Epidermal melanocyte (primary cell): ENCODE measurements at regions not wholly inside any gene's neighbourhood (a gene's known extent, or its start where the extent isn't known, plus 50 kb on each side); places are given as distances from the start of the nearest gene placed in this dataset.

Source experiments
- DNase-seq: peaks from one replicate; pipeline ENCODE4 v3.0.0; 2011; ENCODE audit warnings: low spot score; ENCODE audit not compliant: insufficient read length

DNA sequence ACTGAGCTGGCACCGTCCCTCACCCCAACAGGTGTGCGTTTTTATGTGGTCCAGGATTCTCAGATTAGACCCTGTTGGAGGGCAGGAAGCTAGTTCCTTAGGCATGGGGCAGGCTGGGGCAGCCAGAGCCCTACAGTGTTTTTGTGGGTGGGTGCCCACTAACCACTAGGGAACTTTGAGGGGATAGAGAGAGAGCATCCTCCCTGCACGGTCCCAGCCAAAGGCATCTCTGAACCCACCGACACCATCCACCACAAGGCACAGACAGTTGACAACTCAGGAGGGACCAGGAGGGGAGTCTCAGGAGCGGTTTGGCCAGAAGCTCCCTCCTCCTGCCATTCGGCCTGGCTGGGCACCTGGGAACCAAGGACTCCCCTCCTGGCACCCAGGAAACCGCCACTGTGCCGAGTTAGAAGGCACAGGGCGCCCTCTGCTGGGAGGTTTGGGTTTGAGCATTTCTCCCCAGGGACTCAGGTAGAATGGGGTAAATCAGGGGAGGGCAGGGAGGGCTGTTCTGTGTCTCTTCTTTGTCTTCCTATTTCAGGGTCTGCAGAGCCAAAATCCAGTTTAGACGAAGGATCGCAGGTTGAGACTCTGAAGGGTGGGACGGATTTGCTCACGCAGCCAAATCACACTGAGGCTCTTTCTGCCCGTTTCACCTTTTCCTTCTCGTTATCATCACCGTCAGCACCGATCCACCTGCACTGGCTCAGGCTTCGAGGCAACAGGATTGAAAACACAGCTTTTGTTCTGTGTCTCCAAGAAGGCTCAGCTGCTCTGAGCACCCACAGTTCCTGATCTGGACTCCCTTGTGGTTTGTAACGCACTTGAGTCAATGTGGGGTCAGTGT, 84.8 kb upstream of the COL13A1 start:
- no peak for DNase-seq

DNA sequence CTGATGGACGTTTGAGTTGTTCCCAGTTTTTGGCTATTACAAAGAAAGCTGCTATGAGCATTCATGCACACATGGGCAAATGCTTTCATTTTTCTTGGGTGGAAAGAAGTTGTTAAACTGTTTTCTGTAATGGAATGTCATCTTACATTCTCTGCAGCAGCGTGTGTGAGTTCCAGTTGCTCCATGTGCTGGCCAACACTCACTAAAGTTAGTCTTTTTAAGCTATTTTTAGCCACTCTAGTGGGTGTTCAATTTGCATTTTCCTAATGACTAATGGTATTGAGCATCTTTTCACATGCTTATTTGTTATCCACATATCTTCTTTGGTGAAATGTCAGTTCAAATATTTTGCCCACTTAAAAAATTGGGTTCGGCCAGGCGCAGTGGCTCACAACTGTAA, 82.8 kb upstream of the COL13A1 start:
- no peak for DNase-seq

DNA sequence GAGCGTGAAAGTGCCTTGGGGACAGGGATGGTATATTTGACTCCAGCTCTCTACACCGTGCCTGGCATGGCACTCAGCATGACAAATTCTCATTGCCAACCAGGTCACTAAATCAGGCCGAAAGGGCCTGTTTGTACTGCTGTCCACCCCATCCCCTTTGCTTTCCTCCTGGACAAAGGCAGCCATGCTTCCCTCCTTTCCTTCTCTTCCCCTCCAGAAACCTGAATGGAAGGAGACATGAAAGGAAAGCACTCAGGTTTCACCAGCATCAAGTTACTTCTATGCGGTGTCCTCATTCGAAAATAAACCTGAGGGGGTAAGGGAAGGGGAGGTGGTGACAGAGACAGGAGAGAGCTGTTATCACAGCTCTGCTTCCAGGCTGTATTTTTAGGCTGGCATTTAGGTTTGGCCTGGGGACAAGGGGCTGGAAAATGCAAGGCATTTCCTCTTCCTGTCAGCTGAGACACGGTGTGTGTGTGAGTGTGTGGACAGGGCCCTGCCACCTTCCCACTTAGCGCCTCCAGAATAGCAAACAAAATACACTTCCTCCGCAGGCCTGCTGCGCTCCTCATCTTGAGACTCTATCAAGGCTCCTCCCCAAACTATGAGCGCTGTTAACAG, 79.9 kb upstream of the COL13A1 start:
- no peak for DNase-seq

DNA sequence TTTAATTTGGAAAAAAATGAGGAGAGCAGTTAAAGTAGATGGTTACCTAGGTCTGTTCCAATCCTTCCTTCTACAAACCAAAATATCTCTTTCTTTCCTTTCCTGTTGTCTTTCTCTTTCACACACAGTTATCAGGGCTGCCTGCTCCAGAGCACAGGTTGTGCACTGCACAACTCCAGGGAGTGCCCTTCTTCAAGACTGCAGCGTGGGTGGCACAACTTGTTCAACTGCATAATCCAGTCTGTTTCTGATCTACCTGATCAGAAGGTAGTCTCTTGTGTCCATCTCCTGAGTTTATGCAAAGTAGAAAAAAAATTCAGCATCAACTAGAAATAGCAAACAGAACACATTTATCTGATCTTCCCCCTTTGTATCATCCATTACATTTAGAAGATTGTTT, 78.1 kb upstream of the COL13A1 start:
- no peak for DNase-seq

DNA sequence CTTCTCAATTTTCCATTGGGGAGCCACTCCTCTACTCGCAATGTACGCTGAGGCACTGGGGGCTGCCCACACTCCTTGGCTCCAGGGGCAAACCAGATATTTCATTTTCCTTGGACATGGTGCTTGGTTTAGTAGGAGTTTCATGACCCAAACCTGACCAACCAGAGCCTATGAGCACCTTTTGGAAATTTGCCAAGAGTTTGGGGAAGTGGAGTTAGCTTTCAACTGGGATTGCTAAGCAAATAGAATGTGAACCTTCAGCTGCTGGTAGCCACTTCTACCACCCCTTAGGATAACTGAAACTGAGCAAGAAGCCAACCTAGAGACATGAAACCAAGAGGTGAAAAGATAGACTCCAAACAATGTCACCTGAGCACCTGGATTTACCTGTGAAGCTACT, 74.9 kb upstream of the COL13A1 start:
- no peak for DNase-seq

DNA sequence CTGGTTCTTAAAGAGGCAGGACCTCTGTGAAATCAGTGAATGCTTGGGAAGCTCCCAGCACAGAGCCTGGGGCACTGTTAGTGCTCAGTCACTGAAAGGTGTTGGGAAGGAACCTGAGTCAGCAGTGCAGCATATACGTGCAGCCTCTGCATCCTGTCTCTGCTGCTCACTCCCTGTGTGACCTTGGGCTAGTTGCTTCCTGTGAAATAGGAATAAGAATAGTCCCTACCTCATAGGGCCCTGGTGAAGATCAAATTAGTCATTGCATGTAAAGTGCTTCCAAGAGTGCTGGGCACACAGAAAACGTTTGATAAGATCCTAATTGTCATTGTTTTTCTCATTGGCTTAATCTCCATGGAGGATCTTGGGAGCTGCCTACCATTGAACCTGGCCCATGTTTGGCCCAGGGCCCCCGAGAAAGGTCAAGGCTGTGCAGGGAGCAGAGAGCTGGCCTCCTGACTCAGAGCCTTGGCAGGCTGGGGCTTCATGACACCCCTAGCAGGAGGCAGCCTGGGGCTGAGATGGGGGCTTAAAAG, 73.3 kb upstream of the COL13A1 start:
- no peak for DNase-seq

DNA sequence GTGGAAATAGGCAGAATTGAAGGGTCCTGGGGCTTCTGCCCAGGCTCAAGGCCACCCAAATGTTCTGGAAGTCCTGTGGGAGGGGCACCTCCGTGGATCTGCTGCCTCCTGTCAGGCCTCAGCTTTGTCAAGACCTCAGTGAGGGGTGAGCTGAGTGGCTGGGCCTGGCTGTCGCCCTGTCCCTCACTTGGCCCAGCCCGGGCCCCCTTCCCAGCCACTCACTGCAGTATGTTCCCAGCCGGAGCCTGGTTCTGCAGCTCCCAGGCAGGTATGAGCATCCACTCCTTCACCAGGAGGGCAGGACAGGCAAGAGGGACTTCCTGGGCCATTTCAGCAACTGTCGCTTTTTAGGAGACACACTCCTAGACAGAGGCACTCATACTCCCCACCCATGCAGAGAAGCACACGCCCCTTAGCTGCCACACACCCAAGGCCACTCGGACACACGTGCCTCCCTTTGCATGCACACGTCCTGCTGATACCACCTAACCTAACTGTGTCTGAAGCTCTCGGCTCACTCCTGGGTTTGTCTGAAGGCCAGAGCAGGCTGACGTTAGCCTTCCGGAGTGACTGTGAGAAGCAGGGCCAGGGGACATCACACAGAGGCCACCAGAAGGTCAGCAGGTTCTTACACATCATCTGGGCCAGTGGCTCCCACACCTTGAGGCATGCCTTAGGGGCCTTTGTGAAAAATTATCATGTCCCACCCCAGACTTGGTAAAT, 72.2 kb upstream of the COL13A1 start:
- no peak for DNase-seq

DNA sequence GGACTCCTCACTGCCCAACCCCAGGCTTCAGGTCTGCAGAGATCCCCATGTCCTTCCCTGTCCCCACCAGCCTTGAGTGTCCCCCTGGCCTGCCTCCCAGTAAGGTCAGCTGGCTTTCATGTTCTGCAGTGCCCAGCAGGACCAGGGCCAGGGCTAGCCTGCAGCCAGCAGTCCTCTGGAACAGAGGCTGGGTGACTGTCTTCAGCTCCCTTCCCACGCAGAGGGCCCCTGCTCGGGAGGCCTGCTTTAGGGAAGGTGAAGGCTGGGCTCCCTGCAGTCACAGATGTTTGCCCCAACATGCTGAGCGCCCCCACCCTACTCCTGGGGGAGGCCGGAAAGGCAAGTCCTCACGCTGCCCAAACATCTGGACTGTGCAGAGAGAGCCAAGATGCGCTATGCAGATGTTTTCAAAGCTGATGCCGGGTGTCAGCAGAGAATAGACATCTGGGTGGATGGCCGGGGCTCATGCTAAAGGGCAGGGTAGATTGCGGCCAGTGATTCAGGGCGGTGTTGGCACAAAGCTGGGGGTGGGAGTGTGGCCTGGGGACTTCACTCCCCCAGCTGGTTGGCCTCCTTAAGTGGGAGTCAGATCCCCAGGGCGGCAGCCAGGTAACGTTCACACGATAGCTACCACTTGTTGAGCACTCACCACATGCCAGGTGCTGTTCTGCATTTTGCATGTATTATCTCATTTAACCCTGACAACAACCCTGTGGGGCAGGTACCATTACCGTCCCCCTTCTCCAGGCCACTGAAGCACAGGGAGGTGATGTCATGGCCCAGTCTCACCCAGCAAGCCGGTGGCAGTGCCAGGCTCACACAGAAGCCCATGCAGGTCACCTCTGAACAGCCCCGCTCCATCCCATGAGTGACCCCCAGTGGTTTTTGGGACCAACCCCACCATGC, 71.2 kb upstream of the COL13A1 start:
- DNase-seq, result peak; percentile 61

DNA sequence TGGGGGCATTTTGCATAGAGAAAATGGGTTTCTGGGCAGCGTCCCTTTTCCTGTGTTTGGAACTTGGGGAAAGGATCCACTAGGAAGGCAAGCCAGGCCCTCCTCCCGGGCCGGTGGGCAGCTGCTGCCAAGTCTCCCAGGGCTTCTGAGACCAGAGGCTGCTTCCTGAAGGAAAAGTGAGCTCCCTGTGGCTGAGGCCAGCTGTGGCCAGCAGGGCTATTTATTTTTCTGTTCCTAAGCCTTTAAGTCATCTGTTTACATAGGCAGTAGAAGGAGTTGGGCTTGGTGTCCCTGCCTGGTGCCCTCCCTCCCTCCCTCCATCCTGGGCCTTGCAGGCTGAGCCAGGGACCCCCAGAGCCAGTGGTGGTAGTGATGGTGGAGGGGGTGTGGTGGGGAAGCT, 70.5 kb upstream of the COL13A1 start:
- DNase-seq, result no peak

DNA sequence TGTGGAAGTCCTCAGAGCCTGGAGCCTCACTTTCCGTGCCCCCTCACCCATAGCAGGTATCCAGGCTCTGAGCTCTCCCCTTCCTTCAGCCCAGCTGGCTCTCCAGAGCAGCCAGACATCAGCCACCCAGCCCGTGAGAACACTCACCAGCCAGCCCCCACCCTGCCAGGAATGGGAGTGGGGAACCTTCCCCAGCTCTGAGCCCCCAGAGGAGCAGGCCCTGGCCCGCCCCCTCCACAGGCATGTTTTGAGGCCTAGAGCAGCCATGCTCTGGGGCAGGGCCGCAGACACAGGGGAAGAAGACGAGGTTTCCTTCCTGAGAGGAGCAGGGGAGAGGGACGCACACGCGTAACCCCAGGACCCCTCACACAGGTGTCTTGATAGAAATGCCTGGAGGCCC, 70.0 kb upstream of the COL13A1 start:
- no peak for DNase-seq

DNA sequence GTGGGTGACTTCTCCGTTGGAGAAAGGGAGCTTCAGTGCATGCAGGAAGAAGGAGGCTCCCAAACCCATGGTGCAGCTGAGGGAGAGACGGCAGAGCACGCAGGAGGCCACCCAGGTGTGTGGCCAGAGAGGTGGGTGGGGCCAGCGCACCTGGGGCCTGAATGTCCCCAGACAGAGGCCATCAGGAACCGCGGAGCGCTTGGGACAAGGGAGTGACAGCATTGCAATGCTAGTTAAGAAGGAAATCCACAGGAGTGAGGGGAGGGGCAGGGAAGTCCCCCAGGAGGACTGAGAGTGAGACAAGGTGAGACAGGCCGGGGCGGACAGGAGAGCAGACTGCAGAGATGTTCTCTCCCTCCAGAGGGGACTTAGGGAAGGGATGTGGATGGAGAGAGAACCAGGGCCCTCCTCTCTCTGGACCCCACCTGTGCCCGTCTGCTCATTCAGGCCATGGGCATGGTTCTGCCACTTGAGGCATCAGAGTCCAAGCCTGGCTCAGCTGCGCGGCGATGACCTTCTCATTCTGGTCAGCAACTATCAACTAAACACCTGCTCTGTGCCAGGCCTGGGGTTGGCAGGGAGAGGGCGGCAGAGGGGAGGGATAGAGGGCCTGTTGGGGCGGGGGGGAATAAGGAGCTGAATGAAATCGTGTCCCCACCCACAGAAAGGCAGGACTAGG, 69.4 kb upstream of the COL13A1 start:
- no peak for DNase-seq

DNA sequence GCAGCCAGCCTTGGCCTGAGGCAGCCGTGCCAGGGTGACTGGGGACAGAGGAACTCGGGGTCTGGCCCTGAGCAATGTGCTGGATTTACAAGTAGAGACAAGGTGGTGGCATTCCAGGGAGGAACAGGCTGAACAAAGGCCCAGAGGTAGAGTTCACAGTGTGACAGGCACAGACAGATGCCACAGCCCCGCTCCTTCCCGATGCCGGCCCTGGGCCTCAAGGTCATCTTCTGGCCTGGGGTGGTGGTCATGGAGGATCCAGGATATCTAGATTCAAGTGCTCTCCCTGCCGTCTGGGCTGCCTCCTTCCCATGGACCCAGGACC, 68.9 kb upstream of the COL13A1 start:
- DNase-seq, result no peak

DNA sequence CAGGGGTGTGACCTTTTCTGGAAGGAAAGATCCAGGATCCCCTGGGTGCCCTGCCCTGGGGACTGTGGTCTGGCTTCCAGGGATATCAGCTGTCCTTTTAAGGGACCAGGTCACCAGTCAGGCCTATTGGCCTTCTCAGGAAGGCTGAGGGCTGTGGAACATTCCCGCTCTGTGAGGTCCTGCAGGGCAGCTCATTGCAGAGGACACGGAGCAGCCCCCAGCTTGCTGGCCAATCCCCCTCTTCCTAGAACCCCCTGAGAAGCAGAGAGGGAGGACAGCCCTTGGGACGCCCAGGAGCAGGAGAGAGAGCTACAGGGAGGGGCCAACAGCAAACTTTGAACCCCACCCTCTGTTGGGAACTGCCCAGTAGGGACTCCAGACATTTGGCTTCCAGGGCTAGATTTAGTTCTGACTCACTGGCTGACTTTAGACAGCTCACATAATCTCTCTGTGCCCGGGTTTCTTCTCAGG, 67.9 kb upstream of the COL13A1 start:
- DNase-seq, result no peak

DNA sequence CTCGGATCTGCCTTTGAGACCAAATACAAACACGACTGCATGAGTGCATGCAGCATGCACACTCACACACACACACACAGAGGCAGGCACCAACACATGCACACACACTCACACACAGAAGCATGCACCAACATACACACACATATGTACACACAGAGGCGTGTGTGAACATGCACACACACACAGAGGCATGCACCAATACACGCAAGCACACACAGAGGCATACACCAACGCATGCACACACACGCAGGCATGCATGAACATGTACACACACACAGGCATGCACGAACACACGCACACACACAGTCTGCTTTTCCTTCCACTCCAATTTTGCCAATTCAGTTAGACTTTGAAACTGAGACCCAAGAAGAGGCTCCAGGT, 67.3 kb upstream of the COL13A1 start:
- DNase-seq, result no peak

DNA sequence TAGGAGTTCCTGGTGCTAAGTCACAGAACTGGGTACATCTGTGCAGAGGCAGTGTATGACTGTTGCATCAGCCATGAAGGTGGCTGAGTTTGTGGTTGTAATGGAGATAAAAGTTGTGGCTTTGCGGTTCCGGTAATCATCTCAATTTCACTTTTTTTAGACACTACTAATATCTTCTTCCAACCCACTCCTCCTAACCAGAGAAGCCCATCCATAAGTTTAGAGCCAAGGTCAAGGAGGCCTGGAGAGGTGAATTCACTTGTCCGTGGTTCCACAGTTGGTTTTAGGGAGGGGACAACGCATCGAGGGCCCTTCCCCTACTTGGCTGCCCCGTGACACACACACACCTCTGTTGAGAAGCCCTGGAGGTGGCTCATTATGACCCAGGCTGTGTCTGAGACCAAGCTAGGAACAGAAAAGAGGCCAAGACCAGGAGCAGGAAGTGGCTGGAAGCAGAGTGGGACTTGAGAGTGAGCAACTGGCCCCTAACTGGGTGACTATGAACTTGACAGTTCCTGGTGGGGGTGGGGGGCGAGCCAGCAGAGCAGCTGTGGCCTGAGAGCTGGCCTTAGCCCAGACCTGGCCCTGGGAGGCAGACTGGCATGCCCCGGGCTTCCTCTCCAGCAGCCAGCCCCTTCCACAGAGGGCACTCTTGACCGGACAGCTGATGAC, 66.8 kb upstream of the COL13A1 start:
- DNase-seq, result no peak

DNA sequence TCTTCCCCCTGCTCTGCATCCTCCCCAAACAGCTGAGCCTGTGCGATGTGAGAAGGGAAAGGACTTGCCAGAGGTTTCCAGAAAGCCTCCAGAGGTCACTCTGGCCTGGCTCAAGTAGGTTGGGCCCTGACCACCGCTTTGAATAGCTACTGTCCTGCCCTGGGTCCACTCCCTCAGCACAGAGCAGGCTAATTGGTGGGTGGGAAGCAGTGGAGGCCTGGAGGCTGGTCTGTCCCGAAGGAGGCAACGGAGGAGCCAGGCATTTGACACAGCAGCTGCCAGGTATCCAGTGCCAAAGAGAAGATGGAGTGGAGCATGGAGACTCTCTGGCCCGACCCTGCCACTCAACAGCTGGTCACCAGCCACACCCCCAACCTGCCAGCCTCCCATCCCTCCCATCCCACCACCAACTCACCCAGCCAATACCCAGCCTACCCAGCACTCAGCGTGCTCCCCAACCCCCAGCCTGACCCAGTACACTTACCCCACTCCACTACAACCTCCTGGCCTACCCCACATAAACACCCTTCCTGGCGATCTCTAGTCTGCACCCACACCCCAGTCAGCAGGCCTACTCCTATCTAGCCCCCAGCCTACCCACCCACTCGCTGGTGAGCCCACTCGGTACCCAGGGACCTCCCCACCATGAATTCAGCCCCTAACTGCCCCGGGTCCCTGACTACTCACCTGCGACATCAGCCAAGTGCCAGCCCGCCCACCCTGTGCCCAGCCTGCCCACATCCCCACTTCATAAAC, 64.6 kb upstream of the COL13A1 start:
- DNase-seq, result no peak

DNA sequence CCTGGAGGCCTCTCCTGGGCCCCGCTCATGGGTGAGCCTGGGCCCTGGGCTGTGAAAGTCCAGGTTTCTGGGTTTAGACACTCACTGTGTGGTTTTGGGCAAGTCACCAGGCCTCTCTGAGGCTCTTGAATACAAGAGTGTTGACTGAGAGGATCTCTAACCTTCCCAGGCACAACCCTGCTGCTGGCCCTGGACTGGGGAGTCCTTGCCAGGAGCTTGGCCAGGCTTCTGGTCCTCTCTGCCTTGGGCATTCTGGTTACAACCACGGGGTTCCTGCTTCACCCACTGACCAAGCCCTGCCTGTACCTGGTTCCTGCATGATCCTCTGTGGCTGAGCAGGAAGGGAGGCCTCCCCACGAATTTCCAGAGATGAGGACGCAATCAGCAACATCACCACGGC, 63.6 kb upstream of the COL13A1 start:
- no peak for DNase-seq

DNA sequence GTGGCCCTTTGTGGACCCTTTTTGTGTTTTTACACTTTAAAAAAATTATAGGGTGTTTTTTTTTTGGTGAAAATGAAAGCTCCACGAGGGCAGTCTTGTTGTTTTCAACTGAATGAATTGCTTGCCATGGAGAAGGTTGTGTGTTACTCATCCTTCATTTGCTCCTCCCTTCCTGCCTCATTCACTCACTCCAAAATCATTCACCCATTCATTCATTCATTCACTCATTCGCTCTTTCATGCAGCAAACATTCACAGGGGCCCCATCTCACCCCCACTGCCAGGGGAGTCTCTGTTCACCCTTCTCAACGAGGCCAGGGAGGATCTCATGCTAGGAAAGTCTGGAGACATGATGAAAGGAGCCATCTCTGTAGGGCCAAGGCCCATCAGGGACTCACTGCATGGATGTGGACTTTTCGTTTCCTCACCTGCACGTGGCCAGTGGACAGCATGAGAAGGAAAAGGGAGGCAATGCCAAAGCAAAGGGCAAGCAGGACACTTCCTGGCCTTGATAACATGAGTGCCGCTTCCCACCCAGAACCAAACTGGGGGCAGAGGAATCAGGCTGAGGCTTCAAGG, 62.8 kb upstream of the COL13A1 start:
- no peak for DNase-seq

DNA sequence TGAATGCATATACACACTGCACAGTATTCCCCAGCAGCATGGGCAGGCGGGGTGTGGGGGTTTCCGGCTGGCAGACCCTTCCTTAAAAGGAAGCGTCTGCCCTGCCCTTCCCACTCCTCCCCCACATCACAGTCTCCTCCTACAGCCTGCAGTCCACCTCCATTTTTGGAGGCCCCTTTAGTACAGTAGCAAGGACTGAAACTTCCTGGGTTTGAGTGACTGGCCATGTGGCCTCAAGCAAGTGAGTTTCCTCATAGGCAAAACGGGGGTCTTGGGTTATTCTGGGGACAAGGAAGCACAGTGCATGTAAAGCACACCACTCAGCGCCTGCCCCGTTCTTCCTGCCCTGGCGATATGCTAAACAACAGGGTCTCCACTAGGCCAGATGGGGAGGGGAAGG, 62.1 kb upstream of the COL13A1 start:
- no peak for DNase-seq
